Sigmoid colon (tissue), 4 donors: ENCODE measurements at regions not wholly inside any gene's neighbourhood (a gene's known extent, or its start where the extent isn't known, plus 50 kb on each side); places are given as distances from the start of the nearest gene placed in this dataset.

Experiments used
- EP300 ChIP-seq, 4 donors: sonication (generic); formaldehyde crosslinking; IDR thresholded peaks; one replicate each; pipeline ENCODE4 v1.6.1; 2017; ENCODE audit warnings: antibody characterized with exemption in 4 of 4
- TF ChIP-seq, protein P1 (sequence below), 4 experiments: fragments of 450-650 bp in 3 of 4; fragments of 200-600 bp in 1 of 4; IDR thresholded peaks; one replicate each; pipeline ENCODE4 v1.5.1; 2016 to 2019; ENCODE audit warnings: antibody characterized with exemption in 4 of 4, mild to moderate bottlenecking in 3 of 4, moderate library complexity in 2 of 4

GRCh38 chr7:32179567-32179966 is 109.4 kb upstream of the PDE1C start:
- no peak for TF ChIP-seq EP300 (IDR thresholded peaks at IDR 0.05)
- TF ChIP-seq, protein P1, sequence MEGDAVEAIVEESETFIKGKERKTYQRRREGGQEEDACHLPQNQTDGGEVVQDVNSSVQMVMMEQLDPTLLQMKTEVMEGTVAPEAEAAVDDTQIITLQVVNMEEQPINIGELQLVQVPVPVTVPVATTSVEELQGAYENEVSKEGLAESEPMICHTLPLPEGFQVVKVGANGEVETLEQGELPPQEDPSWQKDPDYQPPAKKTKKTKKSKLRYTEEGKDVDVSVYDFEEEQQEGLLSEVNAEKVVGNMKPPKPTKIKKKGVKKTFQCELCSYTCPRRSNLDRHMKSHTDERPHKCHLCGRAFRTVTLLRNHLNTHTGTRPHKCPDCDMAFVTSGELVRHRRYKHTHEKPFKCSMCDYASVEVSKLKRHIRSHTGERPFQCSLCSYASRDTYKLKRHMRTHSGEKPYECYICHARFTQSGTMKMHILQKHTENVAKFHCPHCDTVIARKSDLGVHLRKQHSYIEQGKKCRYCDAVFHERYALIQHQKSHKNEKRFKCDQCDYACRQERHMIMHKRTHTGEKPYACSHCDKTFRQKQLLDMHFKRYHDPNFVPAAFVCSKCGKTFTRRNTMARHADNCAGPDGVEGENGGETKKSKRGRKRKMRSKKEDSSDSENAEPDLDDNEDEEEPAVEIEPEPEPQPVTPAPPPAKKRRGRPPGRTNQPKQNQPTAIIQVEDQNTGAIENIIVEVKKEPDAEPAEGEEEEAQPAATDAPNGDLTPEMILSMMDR (IDR thresholded peaks at IDR 0.05) = no peak
